Mucosa of descending colon (tissue), 3 donors: ENCODE measurements at regions not wholly inside any gene's neighbourhood (a gene's known extent, or its start where the extent isn't known, plus 50 kb on each side); places are given as distances from the start of the nearest gene placed in this dataset.

Experiments used
- ATAC-seq: fragments of 200-7000 bp; cut with Tn5 transposase; one replicate; pipeline ENCODE4 v1.9.1; 2020; ENCODE audit warnings: mild to moderate bottlenecking, moderate library complexity
- DNase-seq, 3 donors: peaks; one replicate each; pipeline ENCODE4 v3.0.0-alpha.2; 2020
- H3K36me3 ChIP-seq: fragments of 200-600 bp; one replicate; pipeline ENCODE4 v1.8.0; 2021; ENCODE audit warnings: low read depth, mild to moderate bottlenecking
- H3K4me1 ChIP-seq: fragments of 200-600 bp; one replicate; pipeline ENCODE4 v1.8.0; 2021; ENCODE audit warnings: low read depth, mild to moderate bottlenecking
- H3K4me3 ChIP-seq: fragments of 200-600 bp; one replicate; pipeline ENCODE4 v1.8.0; 2021; ENCODE audit warnings: mild to moderate bottlenecking
- H3K9me3 ChIP-seq: fragments of 200-600 bp; one replicate; pipeline ENCODE4 v1.8.0; 2021; ENCODE audit warnings: mild to moderate bottlenecking
- intact Hi-C, 2 donors: fragments of 100-400 bp; cut with DNase I in 1 of 2; cut with micrococcal nuclease in 1 of 2; formaldehyde crosslinking; loops; one replicate each; pipeline versions ENCODE4 v1.11.0 to v1.11.1; 2022; cut with DNase I, micrococcal nuclease
- TF ChIP-seq, protein P1 (sequence below): fragments of 200-600 bp; IDR thresholded peaks from one replicate; pipeline ENCODE4 v1.8.0; 2022; ENCODE audit warnings: antibody characterized with exemption, mild to moderate bottlenecking
- donor health status: DM: no; HTN: no; CAD: no; lungs with moderate emphysema.
- donor health status: DM: no; HTN: no; CAD: no.
- donor health status: DM: no; HTN: yes; CAD: no.

DNA sequence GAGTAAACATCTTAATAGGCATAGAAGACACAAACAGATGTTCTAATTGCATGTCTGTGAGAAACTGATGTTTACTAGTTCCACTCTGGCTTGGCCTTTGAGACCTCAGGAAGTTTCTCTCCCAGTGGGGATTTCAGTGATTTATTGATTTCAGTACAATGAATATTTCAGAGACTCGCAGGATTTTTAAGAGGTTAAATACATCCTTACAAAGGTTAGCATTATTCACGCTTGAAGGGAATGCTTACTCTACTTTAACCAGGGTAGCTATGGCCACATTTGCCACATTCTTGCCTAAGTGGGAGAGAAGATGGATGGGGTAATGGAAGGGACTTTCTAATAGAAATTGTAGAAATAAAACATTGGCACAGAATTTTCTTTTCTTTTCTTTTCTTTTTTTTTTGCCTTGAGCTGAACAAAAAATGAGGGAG, 480.1 kb downstream of the SPRY1 start:
- TF ChIP-seq, protein P1, sequence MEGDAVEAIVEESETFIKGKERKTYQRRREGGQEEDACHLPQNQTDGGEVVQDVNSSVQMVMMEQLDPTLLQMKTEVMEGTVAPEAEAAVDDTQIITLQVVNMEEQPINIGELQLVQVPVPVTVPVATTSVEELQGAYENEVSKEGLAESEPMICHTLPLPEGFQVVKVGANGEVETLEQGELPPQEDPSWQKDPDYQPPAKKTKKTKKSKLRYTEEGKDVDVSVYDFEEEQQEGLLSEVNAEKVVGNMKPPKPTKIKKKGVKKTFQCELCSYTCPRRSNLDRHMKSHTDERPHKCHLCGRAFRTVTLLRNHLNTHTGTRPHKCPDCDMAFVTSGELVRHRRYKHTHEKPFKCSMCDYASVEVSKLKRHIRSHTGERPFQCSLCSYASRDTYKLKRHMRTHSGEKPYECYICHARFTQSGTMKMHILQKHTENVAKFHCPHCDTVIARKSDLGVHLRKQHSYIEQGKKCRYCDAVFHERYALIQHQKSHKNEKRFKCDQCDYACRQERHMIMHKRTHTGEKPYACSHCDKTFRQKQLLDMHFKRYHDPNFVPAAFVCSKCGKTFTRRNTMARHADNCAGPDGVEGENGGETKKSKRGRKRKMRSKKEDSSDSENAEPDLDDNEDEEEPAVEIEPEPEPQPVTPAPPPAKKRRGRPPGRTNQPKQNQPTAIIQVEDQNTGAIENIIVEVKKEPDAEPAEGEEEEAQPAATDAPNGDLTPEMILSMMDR, result no peak
- intact Hi-C loops, result no loop called here
- Histone ChIP-seq H3K9me3 (no peaks in the 10 kb centered on the region), H3K36me3 (no peaks in the 10 kb centered on the region), H3K4me3 (no peak overlapping the region), H3K4me1 (no peaks in the 10 kb centered on the region)
- DNase-seq (no peak), ATAC-seq (no peak)

DNA sequence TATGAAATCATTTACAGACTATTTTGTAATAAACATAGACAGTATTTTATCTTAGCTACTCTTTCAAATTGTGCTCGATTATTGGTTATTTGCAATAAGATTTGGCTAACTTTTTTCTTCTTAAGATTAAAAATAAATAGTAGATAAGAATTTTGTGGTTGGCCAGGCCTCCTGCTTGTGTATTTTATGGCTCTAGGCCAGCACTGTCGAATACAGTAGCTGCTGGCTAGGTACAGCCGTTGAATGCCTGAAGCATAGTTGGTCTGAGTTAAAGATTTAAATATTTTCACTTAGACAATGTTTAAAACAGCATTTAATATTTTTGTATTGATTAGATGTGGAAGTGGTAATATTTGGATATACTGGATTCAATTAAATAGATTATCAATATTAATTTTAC, 481.0 kb downstream of the SPRY1 start:
- ATAC-seq, result no peak
- Histone ChIP-seq H3K4me1 (no peaks in the 10 kb centered on the region), H3K9me3 (no peaks in the 10 kb centered on the region), H3K36me3 (no peaks in the 10 kb centered on the region), H3K4me3 (no peak overlapping the region)
- no peak for DNase-seq
- intact Hi-C loops, result no loop called here
- TF ChIP-seq, protein P1, result no peak

DNA sequence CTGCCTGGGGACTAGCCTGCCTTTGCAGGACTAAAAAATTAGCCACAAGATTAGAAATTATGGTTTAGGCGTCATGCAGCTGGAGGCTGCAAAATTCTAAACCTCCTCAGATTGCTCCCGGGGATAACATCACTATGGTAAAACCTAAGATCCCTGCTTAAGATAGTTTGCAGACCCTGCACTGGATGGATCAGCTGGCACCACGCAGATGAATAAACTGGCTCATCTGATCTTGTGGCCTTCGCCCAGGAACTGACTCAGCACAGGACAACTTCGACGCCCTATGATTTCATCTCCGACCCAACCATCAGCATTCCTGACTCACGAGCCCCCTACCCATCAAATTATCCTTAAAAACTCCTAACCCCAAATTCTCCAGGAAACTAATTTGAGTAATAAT, 482.4 kb downstream of the SPRY1 start:
- H3K4me3 ChIP-seq, result no peak overlapping the region
- no peaks in the 10 kb centered on the region for H3K4me1 ChIP-seq
- no peaks in the 10 kb centered on the region for H3K9me3 ChIP-seq
- TF ChIP-seq, protein P1, result no peak
- intact Hi-C loops, result no loop called here
- H3K36me3 ChIP-seq, result no peaks in the 10 kb centered on the region
- no peak for ATAC-seq
- DNase-seq, result no peak

DNA sequence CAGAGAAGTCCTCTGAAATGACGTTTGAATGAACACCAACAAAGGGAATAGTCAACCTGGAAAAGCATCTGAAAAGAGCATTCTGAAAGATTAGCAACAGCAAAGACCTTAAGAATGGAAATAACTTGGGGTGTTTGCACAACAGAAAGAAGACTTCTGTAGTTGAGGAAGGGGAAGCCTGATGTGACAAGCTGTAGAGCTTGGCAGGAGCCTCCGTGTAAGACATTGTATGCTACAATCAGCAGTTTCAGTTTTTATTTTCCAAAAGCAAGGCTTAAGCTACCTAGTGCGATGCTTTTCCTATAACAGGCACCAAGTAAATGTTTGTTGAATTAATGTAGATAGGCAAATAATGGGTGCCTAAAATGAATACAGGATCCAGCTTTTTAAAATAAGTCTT, 484.0 kb downstream of the SPRY1 start:
- peaks cover 6% of the 10 kb centered on the region for H3K9me3 ChIP-seq
- no peak overlapping the region for H3K4me3 ChIP-seq
- intact Hi-C loops, result no loop called here
- ATAC-seq (no peak), DNase-seq (no peak)
- H3K36me3 ChIP-seq, result no peaks in the 10 kb centered on the region
- TF ChIP-seq, protein P1, result no peak
- no peaks in the 10 kb centered on the region for H3K4me1 ChIP-seq

DNA sequence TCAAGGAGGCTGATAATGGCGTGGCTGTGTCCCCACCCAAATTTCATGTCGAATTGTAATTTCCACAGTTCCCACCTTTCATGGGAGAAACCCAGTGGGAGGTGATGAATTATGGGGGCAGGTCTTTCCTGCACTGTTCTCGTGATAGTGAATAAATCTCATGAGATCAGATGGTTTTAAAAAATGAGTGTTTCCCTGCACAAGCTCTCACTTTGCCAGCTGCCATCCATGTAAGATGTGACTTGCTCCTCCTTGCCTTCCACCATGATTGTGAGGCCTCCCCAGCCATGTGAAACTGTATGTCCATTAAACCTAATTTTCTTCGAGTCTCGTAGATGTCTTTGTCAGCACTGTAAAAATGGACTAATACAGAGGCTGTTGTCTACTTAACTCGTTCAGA, 488.3 kb downstream of the SPRY1 start:
- no peak for ATAC-seq
- no peak for DNase-seq
- H3K4me3 ChIP-seq, result no peak overlapping the region
- intact Hi-C loops, result no loop called here
- H3K9me3 ChIP-seq, result peaks cover 6% of the 10 kb centered on the region
- TF ChIP-seq, protein P1, result no peak
- no peaks in the 10 kb centered on the region for H3K36me3 ChIP-seq
- no peaks in the 10 kb centered on the region for H3K4me1 ChIP-seq

DNA sequence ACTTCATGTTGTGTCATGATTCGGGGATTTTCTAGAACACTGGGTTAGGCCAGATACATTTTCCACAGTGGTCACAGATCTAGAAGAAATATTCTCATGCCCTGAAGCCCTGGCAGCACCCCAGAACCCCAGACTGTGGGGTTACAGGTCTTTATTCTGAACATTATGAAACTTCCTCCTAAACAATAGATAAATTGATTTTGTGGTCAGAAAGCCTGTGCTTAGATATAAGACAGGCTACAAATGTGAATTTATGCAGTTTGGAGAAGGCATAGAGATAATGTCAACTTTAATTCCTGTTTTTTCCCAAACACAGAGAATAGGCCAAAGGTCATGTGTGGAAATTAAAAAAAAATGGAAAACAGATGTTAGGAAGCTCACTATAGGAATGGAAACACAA, 492.9 kb downstream of the SPRY1 start:
- no peak for ATAC-seq
- intact Hi-C loops, result no loop called here
- H3K36me3 ChIP-seq, result no peaks in the 10 kb centered on the region
- peaks cover 6% of the 10 kb centered on the region for H3K9me3 ChIP-seq
- TF ChIP-seq, protein P1, result no peak
- H3K4me3 ChIP-seq, result no peak overlapping the region
- no peak for DNase-seq
- no peaks in the 10 kb centered on the region for H3K4me1 ChIP-seq
